ENCODE measurements at regions not wholly inside any gene's neighbourhood (a gene's known extent, or its start where the extent isn't known, plus 50 kb on each side); places are given as distances from the start of the nearest gene placed in this dataset.
"Not testable (repeated sequence)": the region's sequence is repeated elsewhere in the genome, so short reads cannot be mapped to it uniquely, and the experiment has no call there.

DNA sequence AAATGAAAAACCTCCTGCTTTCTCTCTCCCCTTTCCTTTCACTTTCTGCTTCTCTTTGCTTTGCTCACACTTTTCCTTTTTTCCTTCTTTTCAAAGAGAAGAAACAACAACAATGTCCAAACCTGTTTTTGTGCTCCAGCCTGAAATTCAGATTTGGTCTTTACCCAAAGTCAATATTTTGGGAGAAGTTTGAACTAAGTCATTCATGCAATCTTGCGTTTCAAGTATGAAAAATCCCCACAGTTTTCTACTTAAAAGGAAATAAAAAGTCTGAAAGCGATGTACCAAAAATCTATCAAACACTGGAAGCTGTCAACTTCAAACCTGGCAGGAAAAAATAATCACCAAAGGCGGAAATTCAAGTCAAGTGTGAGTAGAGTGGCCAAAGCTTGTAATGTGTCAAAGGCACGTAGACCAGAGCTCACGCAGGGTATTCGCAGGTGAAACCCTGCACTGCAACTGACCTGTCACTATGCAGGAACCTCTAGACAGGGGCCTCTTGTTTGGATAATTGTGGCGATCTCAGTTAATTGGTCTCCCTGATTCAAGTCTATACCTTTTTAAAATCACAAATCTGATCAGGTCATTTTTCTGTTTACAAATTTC is 118.8 kb upstream of the GALNT15 start:
- DNase-seq (ENCODE audit: low spot score) = no peak

DNA sequence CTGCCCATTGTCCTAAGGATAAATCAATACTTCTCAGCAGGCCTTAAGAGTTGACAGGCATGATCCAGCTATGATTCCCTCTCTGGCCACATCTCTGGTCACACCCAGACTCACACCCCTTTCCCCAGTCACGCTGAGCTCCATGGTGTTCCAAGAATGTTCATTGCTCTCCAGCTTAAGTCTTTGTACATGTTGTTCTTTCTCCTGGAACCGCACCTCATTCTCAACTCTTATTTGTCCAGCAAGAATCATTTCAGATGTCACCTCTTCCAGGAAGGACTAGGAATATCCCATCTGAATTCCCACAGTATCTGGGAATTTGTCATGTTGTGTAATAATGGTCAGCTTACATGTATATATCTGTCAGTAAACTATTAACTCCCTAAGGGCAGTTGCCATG is 118.3 kb upstream of the GALNT15 start:
- no peak for DNase-seq (ENCODE audit: low spot score)

DNA sequence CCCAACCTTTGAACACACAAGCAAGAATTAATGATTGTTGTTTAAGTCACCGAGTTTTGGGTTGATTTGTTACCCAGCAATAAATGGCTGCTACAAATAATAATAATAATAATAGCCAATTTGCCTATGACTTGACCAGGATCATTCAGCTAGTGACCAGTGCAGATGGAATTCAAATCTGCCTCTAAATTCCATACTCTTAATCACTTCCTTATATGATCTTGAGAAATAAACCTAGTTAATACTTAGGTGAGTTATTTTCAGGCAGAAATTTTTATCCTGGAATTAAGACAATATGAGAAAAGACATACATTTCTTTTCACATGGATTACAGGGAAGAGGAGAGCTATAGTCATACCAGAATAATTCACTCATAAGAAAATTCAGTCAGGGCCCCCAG is 116.0 kb upstream of the GALNT15 start:
- DNase-seq (ENCODE audit: low spot score) = no peak

DNA sequence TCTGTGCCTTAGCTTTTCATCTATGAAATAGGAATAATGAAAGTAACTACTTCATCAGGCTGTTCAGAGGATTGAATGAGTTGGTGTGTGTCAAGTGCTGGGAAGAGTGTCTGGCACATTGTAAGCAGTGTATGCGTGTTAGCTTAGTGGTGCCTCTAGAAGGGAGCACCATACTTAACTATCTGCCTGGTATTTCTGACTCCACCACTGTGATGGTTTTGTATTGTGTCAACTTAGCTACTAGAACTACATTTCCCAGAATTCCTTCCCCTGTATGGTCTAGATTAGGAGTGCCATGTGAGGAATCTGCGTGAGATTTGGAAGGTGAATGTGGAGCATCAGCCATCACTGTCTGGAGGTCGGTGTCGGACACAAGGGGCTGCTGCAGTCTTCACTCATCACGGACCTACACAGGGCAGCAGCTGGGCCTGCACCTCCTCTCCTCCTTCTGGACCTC is 115.4 kb upstream of the GALNT15 start:
- no peak for DNase-seq (ENCODE audit: low spot score)

DNA sequence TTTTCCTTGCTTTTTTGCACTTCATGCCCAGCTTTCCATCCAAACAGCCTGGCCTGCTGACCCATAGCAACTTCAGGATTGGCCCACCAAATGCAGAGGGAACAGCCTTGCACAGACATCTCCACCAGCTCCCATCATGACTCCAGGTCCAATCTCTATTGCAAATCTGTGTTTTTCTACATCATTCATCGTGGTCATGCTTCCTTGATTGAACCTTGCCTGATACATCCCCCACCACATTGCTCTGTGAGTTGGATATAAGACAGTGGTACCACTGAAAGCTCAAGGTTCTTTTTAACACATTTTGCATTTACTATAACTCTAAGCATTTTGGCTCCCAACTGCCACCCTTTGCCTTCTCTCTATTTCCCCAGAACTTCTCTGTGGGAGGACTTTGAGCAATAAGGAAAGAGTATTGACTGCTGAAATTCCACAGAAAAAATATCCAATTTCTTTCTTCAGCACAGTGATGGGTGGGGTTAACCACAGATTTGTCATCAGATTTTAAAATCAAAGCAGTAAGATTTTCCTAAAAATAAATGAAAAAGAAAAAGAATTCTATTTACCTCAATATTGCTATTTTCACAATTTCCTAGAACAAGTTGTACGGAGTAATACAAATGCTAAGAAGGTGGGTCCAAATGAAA is 114.6 kb upstream of the GALNT15 start:
- no peak for DNase-seq (ENCODE audit: low spot score)

DNA sequence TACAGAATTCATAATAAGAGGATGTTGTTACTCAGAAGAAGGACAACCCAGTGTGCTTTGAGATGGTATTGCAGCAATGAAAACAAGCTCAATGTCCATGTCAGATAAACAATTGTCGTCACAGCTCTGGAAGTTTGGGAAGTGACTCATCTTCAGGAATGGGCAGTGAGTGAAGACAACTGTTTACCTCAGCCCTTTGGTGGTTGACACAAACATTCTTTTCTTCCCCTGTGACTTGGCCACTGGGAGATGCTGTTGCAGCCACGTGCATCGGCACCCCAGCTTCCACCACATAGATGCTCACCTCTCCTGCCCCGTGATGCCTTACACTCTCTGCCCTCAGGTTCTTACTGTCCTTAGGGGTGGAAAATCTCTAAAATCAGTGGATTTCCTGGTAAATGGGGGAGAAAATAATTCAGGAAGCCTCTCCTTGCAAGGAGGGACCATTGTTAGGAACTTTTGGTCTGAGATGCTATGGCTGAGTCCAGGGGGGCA is 114.1 kb upstream of the GALNT15 start:
- DNase-seq (ENCODE audit: low spot score) = no peak

DNA sequence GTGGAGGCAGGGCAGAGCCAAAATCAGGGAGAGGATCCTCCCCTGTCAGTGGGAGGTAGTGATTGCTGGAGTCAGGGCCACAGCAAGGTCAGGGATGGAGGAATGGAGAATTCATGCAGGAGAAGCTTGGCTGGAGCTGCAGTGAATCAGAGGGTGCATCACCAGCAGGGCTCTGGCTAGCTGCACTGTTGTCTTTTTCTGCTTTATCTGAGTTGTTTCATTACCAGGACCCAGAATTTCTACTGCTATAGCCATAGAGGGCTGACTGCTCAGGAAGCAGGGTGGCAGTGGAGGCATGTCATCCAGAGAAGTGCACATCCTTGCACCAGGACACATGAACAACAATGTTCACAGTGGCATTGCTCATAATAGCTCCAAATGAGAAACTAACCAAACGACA is 113.5 kb upstream of the GALNT15 start:
- no peak for DNase-seq (ENCODE audit: low spot score)

DNA sequence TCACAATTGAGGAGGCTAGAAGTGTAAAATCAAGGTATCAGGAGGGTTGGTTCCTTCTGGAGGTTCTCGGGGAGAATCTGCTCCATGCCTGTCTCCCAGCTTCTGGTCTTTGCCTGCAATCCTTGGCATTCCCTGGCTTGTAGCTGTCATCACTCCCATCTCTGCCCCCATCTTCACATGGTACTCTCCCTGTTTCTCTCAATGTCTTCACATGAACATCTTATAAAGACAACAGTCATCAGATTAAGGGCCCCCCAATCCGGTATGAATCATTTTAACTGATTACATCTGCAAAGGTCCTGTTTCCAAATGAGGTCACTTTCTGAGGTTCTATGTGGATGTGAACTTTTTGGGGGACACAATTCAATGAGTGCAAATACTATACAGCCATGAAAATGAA is 113.0 kb upstream of the GALNT15 start:
- DNase-seq (ENCODE audit: low spot score) = no peak

DNA sequence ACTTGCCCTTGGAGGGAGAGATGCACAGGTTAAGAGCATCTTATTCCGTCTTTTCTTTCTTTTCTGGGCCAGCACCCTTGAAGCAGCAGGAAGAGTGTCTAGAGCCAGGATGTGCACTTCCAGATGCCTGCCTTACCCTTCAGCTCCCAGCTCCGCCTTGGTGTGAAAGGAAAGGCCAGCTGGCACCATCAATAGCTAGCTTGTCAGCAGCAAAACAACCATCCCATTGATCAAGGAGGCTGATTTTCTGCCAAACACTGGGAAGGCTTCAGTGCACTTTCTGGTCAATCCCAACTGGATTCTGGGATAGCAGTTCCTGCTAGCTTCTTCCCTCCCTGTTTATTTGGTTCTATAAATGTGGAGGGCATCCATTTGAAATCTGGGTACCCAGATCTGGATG is 110.9 kb upstream of the GALNT15 start:
- no peak for DNase-seq (ENCODE audit: low spot score)

DNA sequence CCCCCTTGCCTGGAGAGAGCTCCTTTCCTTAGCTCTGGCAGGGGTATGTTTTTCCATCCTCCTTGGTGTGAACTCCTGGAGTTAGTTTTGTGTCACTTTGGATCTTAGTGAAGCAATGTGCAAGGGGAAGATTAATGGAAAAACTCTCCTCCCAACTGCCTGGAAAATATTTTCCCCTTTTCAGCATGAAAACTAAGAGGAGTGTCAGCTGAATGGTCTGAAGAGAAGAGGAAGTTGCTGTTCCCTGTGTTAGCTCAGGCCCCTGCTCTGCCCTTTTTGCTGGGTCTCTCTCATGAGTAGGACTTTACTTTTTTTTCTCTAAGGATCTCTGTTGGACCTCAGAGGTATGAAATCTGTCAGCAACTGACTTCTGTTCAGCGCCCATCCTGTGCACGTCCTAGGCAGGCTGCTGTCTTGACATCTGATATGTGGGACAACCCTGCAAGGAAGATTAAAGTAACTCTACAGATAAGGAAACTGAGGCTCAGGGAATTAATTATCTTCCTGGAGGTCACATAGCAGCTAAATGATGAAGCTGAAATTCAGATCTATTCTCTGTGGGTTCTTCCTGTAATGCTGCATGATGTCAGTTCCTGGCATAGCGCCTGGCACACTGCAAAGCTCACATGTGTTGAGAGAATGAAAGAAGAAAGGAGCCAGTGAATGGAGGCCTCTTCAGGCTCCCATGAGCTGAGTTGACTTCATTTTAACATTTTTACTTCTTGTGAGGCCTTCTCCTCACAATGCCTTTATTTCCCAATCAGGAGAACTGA is 109.7 kb upstream of the GALNT15 start:
- no peak for DNase-seq (ENCODE audit: low spot score)

DNA sequence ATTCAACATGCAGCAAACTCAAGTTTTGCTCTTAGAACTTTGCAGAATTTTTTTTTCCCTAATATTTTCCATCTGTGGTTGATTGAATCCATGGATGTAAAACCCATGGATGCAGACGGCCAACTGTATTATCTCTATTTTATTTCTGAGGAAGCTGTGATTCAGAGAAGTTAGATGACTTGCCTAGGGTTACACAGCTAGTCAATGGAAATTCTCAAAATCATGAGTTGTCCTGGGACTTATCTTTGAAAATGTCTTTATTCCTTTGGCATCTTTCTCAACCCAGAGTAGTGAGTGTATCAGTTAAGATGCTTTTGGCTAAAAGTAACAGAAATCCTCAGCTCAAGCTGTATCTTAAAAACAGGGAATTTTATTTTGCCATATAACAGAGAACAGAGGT is 107.9 kb upstream of the GALNT15 start:
- DNase-seq (ENCODE audit: low spot score) = no peak

DNA sequence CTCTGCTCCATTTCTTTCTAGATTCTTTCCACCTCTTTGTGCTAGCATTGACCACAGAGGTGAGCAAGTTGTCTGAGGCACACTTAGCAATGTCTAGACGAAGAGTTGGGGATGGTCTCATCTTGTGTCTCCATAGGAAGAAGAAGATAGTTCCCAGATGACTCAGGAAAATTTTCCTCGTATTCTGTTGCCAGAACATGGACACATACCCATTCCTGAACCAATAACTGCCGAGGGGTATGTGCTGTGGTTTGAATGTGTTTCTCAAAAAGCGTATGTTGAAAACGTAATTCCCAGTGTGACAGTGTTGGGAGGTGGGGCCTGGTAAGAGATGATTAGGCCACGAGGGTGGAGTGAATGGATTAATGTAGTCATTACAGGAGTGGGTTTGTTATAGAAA is 107.5 kb upstream of the GALNT15 start:
- no peak for DNase-seq (ENCODE audit: low spot score)

DNA sequence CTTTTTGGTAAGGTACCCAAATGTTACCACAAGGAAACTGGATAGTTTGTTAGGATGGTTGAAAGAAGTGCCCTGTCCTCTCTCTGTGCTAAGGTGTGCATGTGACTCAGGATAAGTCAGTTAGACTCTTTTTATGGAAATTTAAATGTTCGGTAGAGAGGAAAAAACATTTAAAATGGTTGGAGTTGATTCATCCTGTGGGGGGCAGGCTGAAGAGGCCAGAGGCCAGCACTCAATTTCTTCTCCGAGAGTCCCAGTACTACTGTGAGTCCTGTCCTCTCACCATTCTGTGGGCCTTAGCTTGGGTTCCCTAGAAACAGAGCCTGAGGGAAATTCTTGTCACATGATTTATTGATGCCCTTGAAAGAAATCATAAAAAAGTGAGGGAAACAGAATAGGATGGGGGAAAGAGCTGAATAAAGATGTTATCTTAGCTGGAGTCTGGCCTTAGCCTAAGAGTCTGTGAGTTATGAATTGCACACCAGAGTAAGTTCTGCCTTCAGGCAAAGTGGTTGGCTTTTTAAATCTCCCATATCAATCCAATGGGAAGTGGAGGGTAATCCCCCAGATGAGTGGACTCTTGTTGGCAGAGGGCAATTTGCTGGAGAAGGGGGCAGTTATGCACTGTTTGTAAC is 106.5 kb upstream of the GALNT15 start:
- no peak for DNase-seq (ENCODE audit: low spot score)

DNA sequence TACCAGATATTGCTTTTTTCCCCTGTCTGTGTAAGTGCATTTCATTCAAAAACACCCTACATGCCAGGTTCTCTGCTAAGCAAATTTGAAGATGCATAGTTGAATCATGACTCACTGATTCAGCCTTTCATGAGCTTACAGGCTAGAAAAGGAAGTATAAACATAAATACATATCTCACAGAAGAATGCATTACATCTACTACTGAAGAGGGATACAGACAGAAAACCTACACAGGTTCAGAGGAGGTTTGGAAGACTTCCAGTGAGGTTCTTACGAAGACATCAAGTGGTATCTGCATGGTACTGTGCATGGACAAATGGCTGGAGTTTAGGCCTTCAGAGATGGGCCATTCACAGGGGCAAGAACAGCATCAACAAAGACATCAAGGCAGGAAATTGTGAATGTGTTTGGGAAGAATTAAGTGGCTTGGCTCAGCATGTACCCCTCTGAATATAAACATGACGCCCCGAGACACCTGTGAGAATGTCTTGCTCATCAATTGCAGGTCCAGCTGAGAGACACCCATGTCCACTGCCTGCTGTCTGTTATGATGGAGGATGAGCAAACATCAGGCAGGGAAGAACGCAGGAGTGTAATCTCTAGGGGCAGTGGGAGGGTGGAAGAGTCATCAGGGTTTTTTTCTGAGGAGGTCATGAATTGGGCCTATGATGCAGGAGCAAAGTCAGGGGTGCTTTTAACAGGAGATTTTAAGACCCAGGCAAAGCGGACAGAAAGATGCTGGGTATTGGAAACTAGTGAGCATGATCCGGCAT is 105.1 kb upstream of the GALNT15 start:
- DNase-seq (ENCODE audit: low spot score) = no peak

DNA sequence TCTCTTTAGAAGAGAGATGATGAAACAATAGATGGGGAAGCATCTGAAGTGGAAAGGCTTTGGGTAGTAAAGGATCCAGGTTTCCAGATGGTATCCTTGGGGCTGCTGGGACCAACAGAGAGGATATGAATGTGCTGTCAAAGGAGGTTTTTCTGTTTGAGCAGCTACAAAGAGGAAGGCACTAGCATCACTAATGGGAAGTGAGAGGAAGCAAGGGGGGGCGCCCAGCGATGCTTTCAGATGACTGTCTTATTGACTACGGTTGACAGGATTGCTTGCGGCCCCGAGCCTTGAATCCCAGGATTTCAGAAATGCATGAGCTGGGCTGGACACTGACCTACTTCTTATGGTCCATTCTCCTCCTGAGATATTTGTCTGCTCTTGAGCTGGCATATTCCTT is 103.8 kb upstream of the GALNT15 start:
- DNase-seq (ENCODE audit: low spot score) = no peak

DNA sequence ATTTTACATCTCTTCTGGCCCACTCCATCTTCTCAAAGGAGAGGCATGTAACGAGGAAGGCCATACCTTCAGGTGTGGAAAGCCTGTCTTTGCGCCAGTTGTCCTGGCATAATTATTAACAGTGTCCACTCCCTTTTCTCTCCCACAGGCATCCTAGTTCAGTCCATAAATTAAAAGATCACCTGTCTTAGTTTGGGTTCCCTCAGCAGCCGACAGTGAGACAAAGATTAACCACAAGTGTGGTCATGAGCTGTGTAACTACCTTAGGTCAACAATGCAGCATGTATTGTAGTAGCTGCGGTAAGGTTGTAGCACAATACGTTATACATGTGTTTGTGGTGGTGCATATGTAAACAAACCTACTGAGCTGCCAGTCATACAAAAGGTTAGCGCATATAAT is 103.3 kb upstream of the GALNT15 start:
- no peak for DNase-seq (ENCODE audit: low spot score)

DNA sequence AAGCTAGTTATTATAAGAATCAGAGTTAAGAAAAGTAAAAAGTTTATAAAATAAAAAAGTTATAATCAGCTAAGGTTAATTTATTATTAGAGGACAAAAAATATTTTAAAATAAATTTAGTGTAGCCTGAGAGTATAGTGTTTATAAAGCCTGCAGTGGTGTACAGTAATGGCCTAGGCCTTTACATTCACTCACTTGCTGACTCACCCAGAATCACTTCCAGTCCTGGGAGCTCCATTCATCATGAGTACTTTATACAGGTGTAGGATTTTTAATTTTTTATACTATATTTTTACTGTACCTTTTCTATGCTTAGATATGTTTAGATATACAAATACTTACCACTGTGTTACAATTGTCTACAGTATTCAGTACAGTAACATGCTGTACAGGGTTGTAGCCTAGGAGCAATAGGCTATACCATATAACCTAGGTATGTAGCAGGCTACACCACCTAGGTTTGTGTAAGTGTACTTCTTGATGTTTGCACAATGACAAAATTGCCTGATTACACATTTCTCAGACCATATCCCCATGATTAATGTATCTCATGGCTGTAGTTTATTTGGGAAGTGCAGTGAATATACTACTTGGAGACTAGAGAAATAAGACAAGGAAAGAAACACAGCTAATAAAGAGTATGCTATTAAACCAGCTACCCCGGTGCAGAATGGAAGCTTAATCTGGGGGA is 101.9 kb upstream of the GALNT15 start:
- no peak for DNase-seq (ENCODE audit: low spot score)

DNA sequence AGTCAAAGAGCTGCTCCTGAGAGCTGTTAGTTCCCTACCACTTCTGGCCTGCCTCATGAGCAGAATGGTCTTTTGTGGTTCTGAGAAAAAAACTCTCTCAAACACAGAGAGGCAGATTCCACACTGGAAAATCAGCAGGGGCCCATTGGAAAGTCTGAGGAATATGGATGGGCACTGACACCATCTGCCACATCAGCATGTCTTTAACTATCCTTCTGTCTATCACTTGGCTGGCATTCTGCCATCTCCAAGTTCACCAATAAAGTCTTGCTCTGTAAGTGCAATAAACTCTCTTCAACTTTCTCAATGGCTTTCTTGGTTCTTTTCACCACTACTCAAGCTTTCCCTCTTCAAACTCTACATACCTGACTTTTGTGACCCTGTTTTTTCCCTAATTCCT is 101.3 kb upstream of the GALNT15 start:
- DNase-seq (ENCODE audit: low spot score) = no peak

DNA sequence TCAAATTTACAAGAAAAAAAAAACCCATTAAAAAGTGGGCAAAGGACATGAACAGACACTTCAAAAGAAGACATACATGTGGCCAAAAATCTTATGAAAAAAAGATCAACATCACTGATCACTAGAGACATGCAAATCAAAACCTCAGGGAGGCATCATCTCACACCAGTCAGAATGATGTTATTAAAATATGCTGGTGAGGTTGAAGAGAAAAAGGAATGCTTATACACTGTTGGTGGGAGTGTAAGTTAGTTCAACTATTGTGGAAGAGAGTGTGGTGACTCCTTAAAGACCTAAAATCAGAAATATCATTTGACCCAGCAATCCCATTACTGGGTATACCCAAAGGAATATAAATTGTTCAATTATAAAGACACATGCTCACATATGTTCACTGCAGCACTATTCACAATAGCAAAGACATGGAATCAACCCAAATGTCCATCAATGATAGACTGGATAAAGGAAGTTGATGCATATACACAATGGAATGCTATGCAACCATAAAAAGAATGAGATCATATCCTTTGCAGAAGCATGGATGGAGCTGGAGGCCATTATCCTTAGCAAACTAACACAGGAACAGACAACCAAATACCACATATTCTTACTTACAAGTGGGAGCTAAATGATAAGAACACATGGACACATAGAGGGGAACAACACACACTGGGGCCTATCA is 100.3 kb upstream of the GALNT15 start:
- DNase-seq (ENCODE audit: low spot score) = not testable (repeated sequence)

DNA sequence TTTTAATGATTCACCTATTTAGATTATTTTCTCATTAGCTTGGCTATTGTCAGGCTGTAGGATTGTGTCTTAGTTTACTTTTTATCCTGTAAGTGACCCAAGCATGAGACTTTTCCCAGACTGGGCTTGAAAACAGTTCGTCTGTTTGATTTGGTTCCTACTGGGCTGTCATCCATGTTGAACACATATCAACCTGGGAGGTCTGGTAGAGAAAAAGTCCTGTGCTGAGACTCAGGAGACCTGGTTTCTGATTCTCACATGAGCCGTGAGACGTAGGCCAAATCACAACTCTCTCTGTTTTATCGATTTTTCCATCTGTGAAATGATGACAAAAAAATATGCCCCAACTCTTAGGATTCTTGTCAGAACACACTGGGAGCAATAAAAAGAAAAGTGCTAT is 98.8 kb upstream of the GALNT15 start:
- no peak for DNase-seq (ENCODE audit: low spot score)

DNA sequence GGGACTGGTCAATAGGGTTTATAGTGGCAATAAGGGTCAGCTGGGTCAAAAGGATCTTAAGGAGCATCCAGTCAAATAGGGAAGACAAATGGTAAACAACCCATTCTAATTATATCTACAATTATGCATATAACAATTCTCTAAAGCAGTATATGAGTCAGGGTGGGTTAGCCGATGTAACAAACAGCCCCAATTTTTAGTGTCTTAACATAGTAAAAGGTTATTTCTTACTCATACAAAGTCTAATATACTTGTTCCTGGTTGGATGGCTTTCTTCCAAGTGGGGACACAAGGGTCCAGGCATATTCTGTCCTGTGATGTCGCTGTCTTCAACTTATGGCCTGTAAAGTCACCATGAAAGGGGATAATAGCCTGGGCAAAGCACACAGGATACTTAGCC is 97.9 kb upstream of the GALNT15 start:
- DNase-seq (ENCODE audit: low spot score) = no peak

All from CD4-positive, alpha-beta T cell treated with Interleukin-15 for 4 hours (primary cell).